Endothelial cell of umbilical vein (primary cell): ENCODE measurements at regions not wholly inside any gene's neighbourhood (a gene's known extent, or its start where the extent isn't known, plus 50 kb on each side); places are given as distances from the start of the nearest gene placed in this dataset.
"Not testable (repeated sequence)": the region's sequence is repeated elsewhere in the genome, so short reads cannot be mapped to it uniquely, and the experiment has no call there.

ENCODE experiments used
- CTCF ChIP-seq, 2 donors: IDR thresholded peaks; 1 replicate in 1 of 2; 2 replicates in 1 of 2; pipeline ENCODE4 v1.5.1; 2011; ENCODE audit warnings: low read length in 2 of 2, mild to moderate bottlenecking in 2 of 2, moderate library complexity in 2 of 2, control low read depth in 1 of 2, inconsistent platforms in 1 of 2, low read depth in 1 of 2; ENCODE audit not compliant: insufficient read depth in 1 of 2; ENCODE audit errors: extremely low read depth in 1 of 2
- EZH2 ChIP-seq: IDR thresholded peaks from 2 replicates; pipeline ENCODE4 v1.6.1; 2012; ENCODE audit warnings: borderline replicate concordance, low read depth, mild to moderate bottlenecking, moderate library complexity, low read length, inconsistent platforms; ENCODE audit not compliant: severe bottlenecking
- JUN ChIP-seq: IDR thresholded peaks from 2 replicates; pipeline ENCODE4 v1.6.1; 2011; ENCODE audit warnings: borderline replicate concordance, low read depth; ENCODE audit not compliant: insufficient read length, insufficient read depth
- POLR2AphosphoS5 ChIP-seq: IDR thresholded peaks from 2 replicates; pipeline ENCODE4 v1.6.1; 2012; ENCODE audit warnings: low read depth, mild to moderate bottlenecking, control low read depth, low read length, moderate library complexity; ENCODE audit not compliant: insufficient read depth

- TF ChIP-seq CTCF (IDR thresholded peaks at IDR 0.05; ENCODE audit: extremely low read depth in 1 of 2, insufficient read depth in 1 of 2, low read depth in 1 of 2, low read length in 2 of 2); EZH2; JUN; POLR2AphosphoS5: not testable (repeated sequence)
Measured at GRCh38 chr6:121720867-121721266, 285.4 kb downstream of the GJA1 start.
